Panc1 (cell line): ENCODE measurements at regions not wholly inside any gene's neighbourhood (a gene's known extent, or its start where the extent isn't known, plus 50 kb on each side); places are given as distances from the start of the nearest gene placed in this dataset.
A peak's percentile ranks its signal among the peaks of the same experiment; 100 is the strongest.
"Not testable (repeated sequence)": the region's sequence is repeated elsewhere in the genome, so short reads cannot be mapped to it uniquely, and the experiment has no call there.

ENCODE experiments used
- ATAC-seq: fragments of 200-7000 bp; cut with Tn5 transposase; 2 replicates; pipeline ENCODE4 v1.9.1; 2020; ENCODE audit warnings: mild to moderate bottlenecking, moderate library complexity
- BruUV-seq: library from RNA; stranded (reverse); fragments of 400-500 nt; replicated peaks from 2 replicates; lab custom pipeline; 2021; lab: Mats Ljungman, UMichigan
- CTCF ChIA-PET: fragments of 300-600 bp; sonication (Branson Sonifier 250); formaldehyde crosslinking; loops from one replicate; lab custom pipeline; 2022; ENCODE audit warnings: antibody characterized with exemption; lab: Charles Lee
- POLR2A ChIA-PET: fragments of 300-600 bp; sonication (Branson Sonifier 250); formaldehyde crosslinking; loops from one replicate; lab custom pipeline; 2022; ENCODE audit warnings: antibody characterized with exemption; lab: Charles Lee
- DNase-seq: peaks from one replicate; pipeline ENCODE4 v3.0.0-alpha.2; 2010; ENCODE audit warnings: low read depth, low spot score
- H3K27ac ChIP-seq: 2 replicates; pipeline ENCODE4 v1.5.1; 2011; ENCODE audit warnings: mild to moderate bottlenecking, low read length, inconsistent platforms
- H3K27me3 ChIP-seq: fragments of 200-500 bp; sonication (Bioruptor generic); 2 replicates; pipeline ENCODE4 v1.6.0; 2014; ENCODE audit warnings: low read length, inconsistent platforms; ENCODE audit not compliant: control insufficient read depth, insufficient read depth
- H3K36me3 ChIP-seq: fragments of 200-500 bp; sonication (Bioruptor generic); 2 replicates; pipeline ENCODE4 v1.5.1; 2014; ENCODE audit warnings: inconsistent platforms, mild to moderate bottlenecking, low read length, moderate library complexity; ENCODE audit not compliant: control insufficient read depth, insufficient read depth
- H3K4me1 ChIP-seq: 2 replicates; pipeline ENCODE4 v1.5.1; 2011; ENCODE audit warnings: inconsistent platforms, mild to moderate bottlenecking, low read length, moderate library complexity; ENCODE audit not compliant: control insufficient read depth, insufficient read depth
- H3K4me3 ChIP-seq, 2 experiments: 2 replicates each; pipeline ENCODE4 v1.5.1; 2011 to 2012; ENCODE audit warnings: low read depth in 2 of 2, low read length in 2 of 2, mild to moderate bottlenecking in 2 of 2, inconsistent platforms in 1 of 2, moderate library complexity in 1 of 2
- H3K9me3 ChIP-seq: fragments of 200-500 bp; sonication (Bioruptor generic); 2 replicates; pipeline ENCODE4 v1.5.1; 2014; ENCODE audit warnings: low read depth, mild to moderate bottlenecking, inconsistent platforms, low read length, moderate library complexity; ENCODE audit not compliant: control insufficient read depth, insufficient read depth
- CTCF ChIP-seq: fragments of 450-650 bp; IDR thresholded peaks from 2 replicates; pipeline ENCODE4 v1.5.1; 2017; ENCODE audit warnings: mild to moderate bottlenecking
- POLR2AphosphoS5 ChIP-seq: IDR thresholded peaks from 2 replicates; pipeline ENCODE4 v1.6.1; 2012; ENCODE audit warnings: mild to moderate bottlenecking, low read depth, low read length, moderate library complexity
- REST ChIP-seq, 2 experiments: IDR thresholded peaks; 2 replicates each; pipeline ENCODE4 v1.6.1; 2011 to 2012; ENCODE audit warnings: low read depth in 2 of 2, control low read depth in 1 of 2, low read length in 1 of 2, mild to moderate bottlenecking in 1 of 2, moderate library complexity in 1 of 2; ENCODE audit not compliant: insufficient read depth in 1 of 2
- SIN3A ChIP-seq: IDR thresholded peaks from 2 replicates; pipeline ENCODE4 v1.6.1; 2012; ENCODE audit warnings: low read depth, mild to moderate bottlenecking, low read length, moderate library complexity, borderline replicate concordance; ENCODE audit not compliant: insufficient read depth
- TCF7L2 ChIP-seq: IDR thresholded peaks from 2 replicates; pipeline ENCODE4 v1.6.1; 2011; ENCODE audit warnings: mild to moderate bottlenecking, low read depth, low read length, inconsistent platforms
- in situ Hi-C: cut with HindIII; loops from 2 replicates; pipeline ENCODE4 v1.10.0; 2016; ENCODE audit warnings: low sequenced_read_pairs, low pct_unique_long_range_greater_than_20kb
- intact Hi-C: fragments of 100-400 bp; cut with micrococcal nuclease; formaldehyde crosslinking; loops from one replicate; pipeline ENCODE4 v1.10.0; 2022; ENCODE audit not compliant: unreplicated experiment

GRCh38 chr22:27075028-27075678 lies 417.8 kb downstream of the MIAT start:
- DNase-seq, result no peak
- TF ChIP-seq TCF7L2 (no peak), REST (IDR thresholded peaks at IDR 0.05; ENCODE audit: insufficient read depth in 1 of 2, low read depth in 2 of 2, low read length in 1 of 2) (peak; percentile 63 to 78), CTCF (no peak), SIN3A (no peak), POLR2AphosphoS5 (no peak)
- POLR2A ChIA-PET, result no interaction called here
- Histone ChIP-seq H3K27ac (no peak overlapping the region), H3K9me3 (no peaks in the 10 kb centered on the region), H3K4me3 (no peak overlapping the region), H3K4me1 (no peaks in the 10 kb centered on the region), H3K27me3 (no peaks in the 10 kb centered on the region), H3K36me3 (no peaks in the 10 kb centered on the region)
- in situ Hi-C loops, result no loop called here
- intact Hi-C loops, result no loop called here
- BruUV-seq, result no TSS peak
- CTCF ChIA-PET, result no interaction called here
- ATAC-seq, result no peak

- ChIA-PET CTCF (no interaction called here), POLR2A (no interaction called here)
- no peak for ATAC-seq
- H3K9me3 ChIP-seq, result no peaks in the 10 kb centered on the region
- H3K4me3 ChIP-seq, result no peak overlapping the region
- in situ Hi-C loops, result no loop called here
- intact Hi-C loops, result no loop called here
- no peaks in the 10 kb centered on the region for H3K27me3 ChIP-seq
- DNase-seq, result no peak
- no peaks in the 10 kb centered on the region for H3K4me1 ChIP-seq
- H3K36me3 ChIP-seq, result no peaks in the 10 kb centered on the region
- no peak overlapping the region for H3K27ac ChIP-seq
- TF ChIP-seq TCF7L2 (no peak), SIN3A (no peak), CTCF (no peak), REST (IDR thresholded peaks at IDR 0.05; ENCODE audit: insufficient read depth in 1 of 2, low read depth in 2 of 2, low read length in 1 of 2) (no peak), POLR2AphosphoS5 (no peak)
- BruUV-seq, result no TSS peak
These were observed 418.5 kb downstream of the MIAT start for GRCh38 chr22:27075891-27076290.

- in situ Hi-C loops, DNase-seq, H3K4me3 ChIP-seq, H3K9me3 ChIP-seq, ATAC-seq, POLR2A ChIA-PET, H3K4me1 ChIP-seq, H3K27ac ChIP-seq, CTCF ChIA-PET, H3K36me3 ChIP-seq, H3K27me3 ChIP-seq, intact Hi-C loops, BruUV-seq: not testable (repeated sequence)
These were observed 420.7 kb downstream of the MIAT start for GRCh38 chr22:27078064-27078463.
